HEK293 (cell line): ENCODE measurements at regions not wholly inside any gene's neighbourhood (a gene's known extent, or its start where the extent isn't known, plus 50 kb on each side); places are given as distances from the start of the nearest gene placed in this dataset.

Source experiments
- ZNF133 ChIP-seq: fragments of 450-650 bp; formaldehyde crosslinking; IDR thresholded peaks from 2 replicates; pipeline ENCODE4 v1.5.1; 2016; ENCODE audit warnings: missing biosample characterization, missing genetic modification characterization
- ZNF174 ChIP-seq: fragments of 450-650 bp; formaldehyde crosslinking; IDR thresholded peaks from 2 replicates; pipeline ENCODE4 v1.5.0; 2017; ENCODE audit warnings: missing biosample characterization, mild to moderate bottlenecking, missing genetic modification characterization
- ZNF350 ChIP-seq: fragments of 450-650 bp; formaldehyde crosslinking; IDR thresholded peaks from 2 replicates; pipeline ENCODE4 v1.5.0; 2017; ENCODE audit warnings: missing biosample characterization, mild to moderate bottlenecking, missing genetic modification characterization
- ZNF660 ChIP-seq: fragments of 450-650 bp; IDR thresholded peaks from 2 replicates; pipeline ENCODE4 v1.5.1; 2018; ENCODE audit warnings: missing biosample characterization, mild to moderate bottlenecking, missing genetic modification characterization
- ZNF830 ChIP-seq: fragments of 450-650 bp; IDR thresholded peaks from 2 replicates; pipeline ENCODE4 v1.5.0; 2018; ENCODE audit warnings: missing biosample characterization, missing genetic modification characterization, low read depth, mild to moderate bottlenecking, moderate library complexity
- TF ChIP-seq, protein P1 (sequence below): fragments of 450-650 bp; formaldehyde crosslinking; IDR thresholded peaks from 2 replicates; pipeline ENCODE4 v1.5.1; 2016; ENCODE audit warnings: missing biosample characterization, missing genetic modification characterization
- TF ChIP-seq, protein P2 (sequence below): fragments of 450-650 bp; formaldehyde crosslinking; IDR thresholded peaks from 2 replicates; pipeline ENCODE4 v1.5.1; 2016; ENCODE audit warnings: missing biosample characterization, missing genetic modification characterization

DNA sequence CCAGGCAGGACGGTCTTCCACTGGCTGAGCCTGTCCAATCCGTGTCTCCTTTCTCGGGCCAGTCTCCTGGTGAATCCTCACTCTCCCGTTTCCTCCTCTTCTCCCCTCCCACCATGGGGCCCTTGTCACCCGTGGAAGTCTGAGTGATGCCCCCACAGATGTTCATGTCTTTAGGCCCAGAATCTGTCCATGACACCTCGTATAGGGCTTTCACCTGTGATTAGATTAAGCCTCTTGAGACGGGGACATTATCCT is 193.5 kb downstream of the ZFP36L2 start:
- no peak for TF ChIP-seq ZNF830 (tag by site-specific recombination)
- TF ChIP-seq, protein P1, sequence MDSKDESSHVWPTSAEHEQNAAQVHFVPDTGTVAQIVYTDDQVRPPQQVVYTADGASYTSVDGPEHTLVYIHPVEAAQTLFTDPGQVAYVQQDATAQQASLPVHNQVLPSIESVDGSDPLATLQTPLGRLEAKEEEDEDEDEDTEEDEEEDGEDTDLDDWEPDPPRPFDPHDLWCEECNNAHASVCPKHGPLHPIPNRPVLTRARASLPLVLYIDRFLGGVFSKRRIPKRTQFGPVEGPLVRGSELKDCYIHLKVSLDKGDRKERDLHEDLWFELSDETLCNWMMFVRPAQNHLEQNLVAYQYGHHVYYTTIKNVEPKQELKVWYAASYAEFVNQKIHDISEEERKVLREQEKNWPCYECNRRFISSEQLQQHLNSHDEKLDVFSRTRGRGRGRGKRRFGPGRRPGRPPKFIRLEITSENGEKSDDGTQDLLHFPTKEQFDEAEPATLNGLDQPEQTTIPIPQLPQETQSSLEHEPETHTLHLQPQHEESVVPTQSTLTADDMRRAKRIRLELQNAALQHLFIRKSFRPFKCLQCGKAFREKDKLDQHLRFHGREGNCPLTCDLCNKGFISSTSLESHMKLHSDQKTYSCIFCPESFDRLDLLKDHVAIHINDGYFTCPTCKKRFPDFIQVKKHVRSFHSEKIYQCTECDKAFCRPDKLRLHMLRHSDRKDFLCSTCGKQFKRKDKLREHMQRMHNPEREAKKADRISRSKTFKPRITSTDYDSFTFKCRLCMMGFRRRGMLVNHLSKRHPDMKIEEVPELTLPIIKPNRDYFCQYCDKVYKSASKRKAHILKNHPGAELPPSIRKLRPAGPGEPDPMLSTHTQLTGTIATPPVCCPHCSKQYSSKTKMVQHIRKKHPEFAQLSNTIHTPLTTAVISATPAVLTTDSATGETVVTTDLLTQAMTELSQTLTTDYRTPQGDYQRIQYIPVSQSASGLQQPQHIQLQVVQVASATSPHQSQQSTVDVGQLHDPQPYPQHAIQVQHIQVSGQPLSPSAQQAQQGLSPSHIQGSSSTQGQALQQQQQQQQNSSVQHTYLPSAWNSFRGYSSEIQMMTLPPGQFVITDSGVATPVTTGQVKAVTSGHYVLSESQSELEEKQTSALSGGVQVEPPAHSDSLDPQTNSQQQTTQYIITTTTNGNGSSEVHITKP = no peak
- TF ChIP-seq, protein P2, sequence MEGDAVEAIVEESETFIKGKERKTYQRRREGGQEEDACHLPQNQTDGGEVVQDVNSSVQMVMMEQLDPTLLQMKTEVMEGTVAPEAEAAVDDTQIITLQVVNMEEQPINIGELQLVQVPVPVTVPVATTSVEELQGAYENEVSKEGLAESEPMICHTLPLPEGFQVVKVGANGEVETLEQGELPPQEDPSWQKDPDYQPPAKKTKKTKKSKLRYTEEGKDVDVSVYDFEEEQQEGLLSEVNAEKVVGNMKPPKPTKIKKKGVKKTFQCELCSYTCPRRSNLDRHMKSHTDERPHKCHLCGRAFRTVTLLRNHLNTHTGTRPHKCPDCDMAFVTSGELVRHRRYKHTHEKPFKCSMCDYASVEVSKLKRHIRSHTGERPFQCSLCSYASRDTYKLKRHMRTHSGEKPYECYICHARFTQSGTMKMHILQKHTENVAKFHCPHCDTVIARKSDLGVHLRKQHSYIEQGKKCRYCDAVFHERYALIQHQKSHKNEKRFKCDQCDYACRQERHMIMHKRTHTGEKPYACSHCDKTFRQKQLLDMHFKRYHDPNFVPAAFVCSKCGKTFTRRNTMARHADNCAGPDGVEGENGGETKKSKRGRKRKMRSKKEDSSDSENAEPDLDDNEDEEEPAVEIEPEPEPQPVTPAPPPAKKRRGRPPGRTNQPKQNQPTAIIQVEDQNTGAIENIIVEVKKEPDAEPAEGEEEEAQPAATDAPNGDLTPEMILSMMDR (tag by site-specific recombination) = no peak
- TF ChIP-seq ZNF660 (tag by site-specific recombination) = no peak
- no peak for TF ChIP-seq ZNF133 (tag by site-specific recombination)
- TF ChIP-seq ZNF174 (tag by site-specific recombination) = no peak
- TF ChIP-seq ZNF350 (tag by site-specific recombination) = no peak
